Heart left ventricle (tissue), 13 donors: ENCODE measurements at regions not wholly inside any gene's neighbourhood (a gene's known extent, or its start where the extent isn't known, plus 50 kb on each side); places are given as distances from the start of the nearest gene placed in this dataset.

Source experiments
- POLR2A ChIP-seq, 2 donors: fragments of 450-650 bp; IDR thresholded peaks; one replicate each; pipeline ENCODE4 v1.6.1; 2017; ENCODE audit warnings: antibody characterized with exemption in 2 of 2, mild to moderate bottlenecking in 2 of 2, moderate library complexity in 2 of 2
- TF ChIP-seq, protein P1 (sequence below), 12 donors: fragments of 200-600 bp; sonication (generic) in 4 of 12; IDR thresholded peaks; one replicate each; pipeline versions ENCODE4 v1.5.0 to v1.8.0; 2018 to 2022; ENCODE audit warnings: antibody characterized with exemption in 12 of 12, mild to moderate bottlenecking in 5 of 12
- donor health status: ischemic (EF 13 %, LVEDD 7.1; RV severe dilation, severe dysfunction).
- donor health status: DM: no; HTN: yes; CAD: no.
- donor health status: DM: no; HTN: no; CAD: no.
- donor health status: ischemic (EF 25% LVEDD 6.9; RV normal size, moderate dysfunction).
- donor health status: ischemic (EF 25% LVEDD 5.7; RV mildly dilated, moderate dysfunction).
- donor health status: ischemic (EF 35%, LVEDD 5.7; RV mildly dilated, moderate dysfunction).
- donor health status: nonischemic (EF 11% LVEDD 7.7; RV severe dilation, severe dysfunction).
- donor health status: DM: yes; HTN: yes; CAD: no.
- donor health status: PGD.
- donor health status: ischemic (EF 29% LVEDD 5.4; RV normal size, mild dysfunction).
- donor health status: nonischemic (EF 23%, LVEDD 6.1; RV moderate dilation, normal function).

DNA sequence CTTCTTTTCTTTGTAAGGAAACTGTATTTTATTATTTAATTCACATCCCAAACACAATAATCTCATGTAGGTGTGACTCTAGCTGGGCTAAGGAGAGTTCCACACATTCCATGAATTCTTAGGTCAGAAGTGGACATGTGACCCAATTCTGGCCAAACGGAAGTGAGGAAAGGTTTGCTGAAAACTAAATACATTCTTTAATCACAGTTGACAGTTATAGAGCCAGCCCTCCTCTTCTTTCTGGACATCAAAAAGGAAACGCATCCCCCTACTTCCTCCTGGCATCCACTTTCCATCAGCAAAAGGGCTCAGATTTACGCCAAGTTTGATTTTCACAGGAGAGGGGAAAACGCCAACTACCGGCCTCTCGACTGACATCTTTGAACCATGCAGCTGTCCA is 774.4 kb upstream of the POM121L12 start:
- TF ChIP-seq, protein P1, sequence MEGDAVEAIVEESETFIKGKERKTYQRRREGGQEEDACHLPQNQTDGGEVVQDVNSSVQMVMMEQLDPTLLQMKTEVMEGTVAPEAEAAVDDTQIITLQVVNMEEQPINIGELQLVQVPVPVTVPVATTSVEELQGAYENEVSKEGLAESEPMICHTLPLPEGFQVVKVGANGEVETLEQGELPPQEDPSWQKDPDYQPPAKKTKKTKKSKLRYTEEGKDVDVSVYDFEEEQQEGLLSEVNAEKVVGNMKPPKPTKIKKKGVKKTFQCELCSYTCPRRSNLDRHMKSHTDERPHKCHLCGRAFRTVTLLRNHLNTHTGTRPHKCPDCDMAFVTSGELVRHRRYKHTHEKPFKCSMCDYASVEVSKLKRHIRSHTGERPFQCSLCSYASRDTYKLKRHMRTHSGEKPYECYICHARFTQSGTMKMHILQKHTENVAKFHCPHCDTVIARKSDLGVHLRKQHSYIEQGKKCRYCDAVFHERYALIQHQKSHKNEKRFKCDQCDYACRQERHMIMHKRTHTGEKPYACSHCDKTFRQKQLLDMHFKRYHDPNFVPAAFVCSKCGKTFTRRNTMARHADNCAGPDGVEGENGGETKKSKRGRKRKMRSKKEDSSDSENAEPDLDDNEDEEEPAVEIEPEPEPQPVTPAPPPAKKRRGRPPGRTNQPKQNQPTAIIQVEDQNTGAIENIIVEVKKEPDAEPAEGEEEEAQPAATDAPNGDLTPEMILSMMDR (IDR thresholded peaks at IDR 0.05), result no peak
- no peak for TF ChIP-seq POLR2A (IDR thresholded peaks at IDR 0.05)
